ENCODE measurements at regions not wholly inside any gene's neighbourhood (a gene's known extent, or its start where the extent isn't known, plus 50 kb on each side); places are given as distances from the start of the nearest gene placed in this dataset.

DNA sequence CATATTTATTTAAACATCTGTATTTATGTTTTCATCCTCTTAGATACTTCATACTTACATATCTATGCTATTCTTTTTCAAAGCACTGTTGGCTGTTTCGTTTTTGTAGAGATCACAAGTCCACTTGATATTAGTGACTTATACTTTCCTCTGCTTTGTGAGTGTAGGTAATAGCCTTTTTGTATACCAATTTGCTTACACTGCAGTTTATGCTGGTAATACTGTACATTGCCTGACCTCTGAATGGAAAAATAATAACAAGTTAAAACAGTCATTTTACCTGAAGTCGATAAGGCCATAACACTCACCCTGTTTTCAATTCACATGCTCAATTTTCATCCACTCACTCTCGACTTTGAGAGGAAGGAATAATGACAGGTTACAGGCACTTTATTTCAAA is 89.9 kb upstream of the NANOGP8 start:
- dilution Hi-C loops (cut with MboI; ENCODE audit: extremely low pct_ligation_motif_present, low sequenced_read_pairs) (no loop called here), intact Hi-C loops (cut with micrococcal nuclease) (no loop called here)
- TF ChIP-seq, protein P1, sequence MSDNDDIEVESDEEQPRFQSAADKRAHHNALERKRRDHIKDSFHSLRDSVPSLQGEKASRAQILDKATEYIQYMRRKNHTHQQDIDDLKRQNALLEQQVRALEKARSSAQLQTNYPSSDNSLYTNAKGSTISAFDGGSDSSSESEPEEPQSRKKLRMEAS (IDR thresholded peaks at IDR 0.05; ENCODE audit: insufficient read depth, insufficient read length): no peak
- TF ChIP-seq POLR2AphosphoS5 (IDR thresholded peaks at IDR 0.05; ENCODE audit: insufficient read depth, low read depth, low read length) (no peak), MYC (IDR thresholded peaks at IDR 0.05; ENCODE audit: low read depth, low read length) (no peak), POLR2A (IDR thresholded peaks at IDR 0.05; ENCODE audit: low read depth, low read length) (no peak), GATA2 (IDR thresholded peaks at IDR 0.05; ENCODE audit: insufficient read depth, insufficient read length, low read depth, low read length) (no peak), FOS (IDR thresholded peaks at IDR 0.05; ENCODE audit: borderline replicate concordance, insufficient read depth, low read length) (no peak), JUN (IDR thresholded peaks at IDR 0.05; ENCODE audit: borderline replicate concordance, insufficient read depth, insufficient read length, low read depth) (no peak), EZH2 (IDR thresholded peaks at IDR 0.05; ENCODE audit: borderline replicate concordance, low read depth, low read length, severe bottlenecking) (no peak)
- TF ChIP-seq, protein P2, sequence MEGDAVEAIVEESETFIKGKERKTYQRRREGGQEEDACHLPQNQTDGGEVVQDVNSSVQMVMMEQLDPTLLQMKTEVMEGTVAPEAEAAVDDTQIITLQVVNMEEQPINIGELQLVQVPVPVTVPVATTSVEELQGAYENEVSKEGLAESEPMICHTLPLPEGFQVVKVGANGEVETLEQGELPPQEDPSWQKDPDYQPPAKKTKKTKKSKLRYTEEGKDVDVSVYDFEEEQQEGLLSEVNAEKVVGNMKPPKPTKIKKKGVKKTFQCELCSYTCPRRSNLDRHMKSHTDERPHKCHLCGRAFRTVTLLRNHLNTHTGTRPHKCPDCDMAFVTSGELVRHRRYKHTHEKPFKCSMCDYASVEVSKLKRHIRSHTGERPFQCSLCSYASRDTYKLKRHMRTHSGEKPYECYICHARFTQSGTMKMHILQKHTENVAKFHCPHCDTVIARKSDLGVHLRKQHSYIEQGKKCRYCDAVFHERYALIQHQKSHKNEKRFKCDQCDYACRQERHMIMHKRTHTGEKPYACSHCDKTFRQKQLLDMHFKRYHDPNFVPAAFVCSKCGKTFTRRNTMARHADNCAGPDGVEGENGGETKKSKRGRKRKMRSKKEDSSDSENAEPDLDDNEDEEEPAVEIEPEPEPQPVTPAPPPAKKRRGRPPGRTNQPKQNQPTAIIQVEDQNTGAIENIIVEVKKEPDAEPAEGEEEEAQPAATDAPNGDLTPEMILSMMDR (IDR thresholded peaks at IDR 0.05; ENCODE audit: extremely low read depth in 1 of 2, insufficient read depth in 1 of 2, low read depth in 1 of 2, low read length in 2 of 2): no peak
- no peak overlapping the region for H3K4me2 ChIP-seq (ENCODE audit: insufficient read depth, low read length)
- H3K9ac ChIP-seq (replicated peaks; ENCODE audit: extremely low read depth, insufficient read depth, low read length): no peak overlapping the region
- DNase-seq (ENCODE audit: low read depth, low spot score): no peak
- no peaks in the 10 kb centered on the region for H3K9me3 ChIP-seq (replicated peaks; ENCODE audit: control insufficient read depth, insufficient read depth, low read length)
- H3K36me3 ChIP-seq (ENCODE audit: control insufficient read depth in 2 of 2, extremely low read depth in 1 of 2, insufficient read depth in 2 of 2, low read length in 2 of 2): no peaks in the 10 kb centered on the region
- H3K4me3 ChIP-seq (replicated peaks in 1 of 3; ENCODE audit: insufficient read depth in 1 of 3, low read depth in 1 of 3, low read length in 3 of 3): no peak overlapping the region
- H4K20me1 ChIP-seq (replicated peaks; ENCODE audit: control insufficient read depth, extremely low read depth, insufficient read depth, low read length): no peaks in the 10 kb centered on the region
- H3K79me2 ChIP-seq (ENCODE audit: control insufficient read depth, insufficient read depth, low read length): no peaks in the 10 kb centered on the region
- FAIRE-seq: no peak
- no peak overlapping the region for H2AFZ ChIP-seq (ENCODE audit: low read depth, low read length)
- no TSS peak for BruUV-seq (replicated peaks)
- no peaks in the 10 kb centered on the region for H3K9me1 ChIP-seq (replicated peaks; ENCODE audit: control insufficient read depth, extremely low read depth, insufficient read depth, low read length)
- H3K27me3 ChIP-seq (ENCODE audit: control insufficient read depth in 2 of 2, insufficient read depth in 2 of 2, low read length in 2 of 2): no peaks in the 10 kb centered on the region
- CTCF ChIA-PET: interaction anchor here (1.1 kb wide), 1 partner anchor 10 kb away, joined by 3 read pairs; no protein-coding TSS in a partner anchor
- no peaks in the 10 kb centered on the region for H3K4me1 ChIP-seq (ENCODE audit: control insufficient read depth, extremely low read depth, insufficient read depth, low read length)
- POLR2A ChIA-PET: no interaction called here
- no peak overlapping the region for H3K27ac ChIP-seq (ENCODE audit: insufficient read depth, low read depth, low read length)

Data from endothelial cell of umbilical vein (primary cell).